ENCODE measurements at regions not wholly inside any gene's neighbourhood (a gene's known extent, or its start where the extent isn't known, plus 50 kb on each side); places are given as distances from the start of the nearest gene placed in this dataset.

DNA sequence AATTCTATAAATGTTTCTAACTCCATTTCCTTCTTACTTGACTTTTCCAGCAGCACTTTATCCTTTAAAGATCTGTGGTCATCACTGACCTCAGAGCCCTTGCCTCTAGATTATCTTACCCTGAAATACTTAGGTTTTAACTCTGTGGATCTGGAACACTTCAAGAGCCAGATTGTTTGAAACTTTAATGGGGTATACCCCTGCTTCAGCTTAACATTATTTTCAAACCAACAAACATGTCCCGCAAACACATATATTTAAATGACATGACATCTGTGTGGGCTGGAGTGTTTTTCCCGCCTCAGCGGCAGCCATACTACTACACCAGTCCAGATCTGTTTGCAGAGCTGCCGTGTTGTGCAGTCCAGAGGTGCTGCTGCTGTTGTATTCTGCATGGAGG is 252.0 kb upstream of the TPM1 start:
- DNase-seq, result no peak

- DNase-seq, result no peak
Measured at GRCh38 chr15:62791694-62792093, 250.9 kb upstream of the TPM1 start.

- DNase-seq, result no peak
Measured at GRCh38 chr15:62792986-62793751, 249.4 kb upstream of the TPM1 start.

- DNase-seq, result no peak
Measured at GRCh38 chr15:62793752-62794144, 248.8 kb upstream of the TPM1 start.

DNA sequence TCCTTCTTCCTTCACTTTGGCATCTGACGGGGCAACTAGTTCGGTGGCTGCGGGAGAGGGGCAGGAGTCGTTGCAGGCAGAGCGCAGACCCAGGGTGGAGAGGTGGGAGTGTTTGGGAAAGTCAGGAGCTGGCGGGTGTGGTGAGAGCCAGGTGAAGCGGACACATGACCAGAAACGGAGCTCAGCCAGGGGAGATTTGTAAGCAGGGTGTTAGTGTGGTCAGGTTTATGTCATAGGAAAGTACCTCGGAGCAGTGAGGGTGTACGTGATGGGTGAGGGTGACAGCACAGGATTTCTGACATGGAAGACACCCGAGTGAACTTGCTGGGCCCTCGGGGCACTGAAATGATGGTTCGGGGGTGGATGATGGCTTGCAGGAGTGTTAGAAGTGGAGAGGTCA is 247.4 kb upstream of the TPM1 start:
- DNase-seq, result no peak

GRCh38 chr15:62795700-62796695 is 246.5 kb upstream of the TPM1 start:
- no peak for DNase-seq

GRCh38 chr15:62797171-62797570 is 245.4 kb upstream of the TPM1 start:
- DNase-seq, result no peak

DNA sequence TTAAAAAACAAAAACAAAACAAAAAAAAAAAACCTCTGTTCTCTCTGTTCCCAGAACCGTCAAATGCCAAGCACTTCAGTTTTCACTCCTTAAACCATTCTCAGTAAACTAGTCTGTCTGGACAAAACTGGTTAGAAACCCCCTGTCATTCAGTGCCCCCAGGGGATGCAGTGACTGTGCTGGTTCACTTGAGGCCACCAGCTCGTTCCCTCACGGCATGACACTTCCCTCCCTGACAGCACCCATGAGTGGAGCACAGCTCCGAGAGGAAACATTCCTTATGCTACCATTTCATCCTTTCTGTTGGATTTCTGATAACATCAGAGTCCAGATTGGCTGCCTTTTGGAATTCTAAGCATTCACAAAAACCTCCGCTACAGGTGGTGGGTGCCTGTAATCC is 244.0 kb upstream of the TPM1 start:
- no peak for DNase-seq

DNA sequence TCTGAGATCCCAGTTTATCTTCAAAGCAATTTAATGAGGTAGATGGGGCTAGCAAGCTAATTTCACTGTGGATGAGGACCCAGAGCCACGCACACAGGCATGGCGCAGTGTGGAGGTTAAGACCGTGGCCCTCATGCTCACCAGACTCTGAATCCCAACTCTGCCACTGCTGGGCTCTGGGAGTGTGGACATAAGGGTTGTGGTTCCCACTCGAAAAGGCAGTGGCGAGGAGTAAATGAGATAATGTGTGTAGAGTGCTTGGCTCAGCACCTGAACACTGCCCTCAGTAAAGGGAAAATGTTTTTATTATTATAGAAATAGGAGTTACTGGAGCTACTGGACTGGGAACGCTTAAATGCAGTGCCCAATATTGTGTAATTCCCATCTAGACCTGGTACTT is 243.5 kb upstream of the TPM1 start:
- DNase-seq, result no peak

- no peak for DNase-seq
Measured at GRCh38 chr15:62799919-62800318, 242.6 kb upstream of the TPM1 start.

DNA sequence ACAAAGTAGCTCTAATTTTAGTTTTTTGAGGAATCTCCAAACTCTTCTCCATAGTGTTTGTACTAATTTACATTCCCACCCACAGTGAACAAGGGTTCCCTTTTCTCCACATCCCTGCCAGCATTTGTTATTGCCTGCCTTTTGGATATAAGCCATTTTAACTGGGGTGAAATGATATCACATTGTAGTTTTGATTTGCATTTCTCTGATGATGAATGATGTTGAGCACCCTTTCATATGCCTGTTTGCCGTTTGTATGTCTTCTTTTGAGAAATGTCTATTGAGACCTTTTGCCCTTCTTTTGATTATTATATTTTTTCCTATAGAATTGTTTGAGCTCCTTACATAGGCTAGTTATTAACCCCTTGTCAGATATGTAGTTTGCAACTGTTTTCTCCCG is 239.9 kb upstream of the TPM1 start:
- DNase-seq, result no peak

- no peak for DNase-seq
Measured at GRCh38 chr15:62803856-62804400, 238.6 kb upstream of the TPM1 start.

DNA sequence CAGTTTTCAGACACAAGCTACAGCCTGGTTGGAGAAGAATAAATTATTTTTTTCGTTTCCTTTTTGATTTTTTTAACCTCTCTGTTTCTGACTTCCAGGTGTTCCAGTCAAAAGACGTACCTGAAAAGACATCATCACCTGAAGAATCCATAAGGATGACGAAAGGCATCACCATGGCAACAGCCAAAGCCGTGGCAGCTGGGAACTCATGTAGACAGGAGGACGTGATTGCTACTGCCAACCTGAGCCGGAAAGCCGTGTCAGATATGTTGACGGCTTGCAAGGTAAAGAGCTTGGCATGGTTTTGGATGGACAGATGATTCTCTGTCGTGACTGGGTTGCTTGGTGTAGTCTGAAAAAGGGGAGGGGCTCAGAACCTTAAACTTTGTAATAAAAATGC is 237.0 kb upstream of the TPM1 start:
- no peak for DNase-seq

DNA sequence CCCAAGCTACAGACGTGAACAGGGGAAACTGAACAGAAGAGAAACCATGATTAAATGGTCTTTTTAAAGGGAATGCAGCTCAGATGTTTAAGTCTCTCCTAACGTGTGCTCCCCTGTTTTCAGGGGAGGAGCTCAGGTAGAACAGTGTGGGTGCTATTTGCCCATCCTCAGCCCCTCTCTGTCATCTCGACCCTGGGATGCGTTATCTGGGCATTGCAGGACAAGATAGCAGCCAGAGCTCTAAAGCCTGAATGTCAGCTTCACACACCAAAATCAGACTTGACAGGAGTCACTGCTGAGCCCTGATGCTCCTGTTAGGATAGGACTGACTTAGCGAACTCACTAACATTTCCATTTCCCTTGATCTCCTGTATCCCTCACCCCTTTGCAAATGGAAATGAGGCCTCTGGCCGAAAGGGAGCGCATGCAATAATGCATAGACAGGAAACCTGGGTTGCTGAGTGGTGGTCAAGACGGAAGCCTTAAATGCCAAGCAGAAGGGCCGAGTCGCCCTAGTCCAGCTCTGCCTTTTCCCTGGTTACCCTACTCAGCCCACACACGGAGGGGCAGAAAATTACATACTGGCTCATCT is 234.9 kb upstream of the TPM1 start:
- no peak for DNase-seq

DNA sequence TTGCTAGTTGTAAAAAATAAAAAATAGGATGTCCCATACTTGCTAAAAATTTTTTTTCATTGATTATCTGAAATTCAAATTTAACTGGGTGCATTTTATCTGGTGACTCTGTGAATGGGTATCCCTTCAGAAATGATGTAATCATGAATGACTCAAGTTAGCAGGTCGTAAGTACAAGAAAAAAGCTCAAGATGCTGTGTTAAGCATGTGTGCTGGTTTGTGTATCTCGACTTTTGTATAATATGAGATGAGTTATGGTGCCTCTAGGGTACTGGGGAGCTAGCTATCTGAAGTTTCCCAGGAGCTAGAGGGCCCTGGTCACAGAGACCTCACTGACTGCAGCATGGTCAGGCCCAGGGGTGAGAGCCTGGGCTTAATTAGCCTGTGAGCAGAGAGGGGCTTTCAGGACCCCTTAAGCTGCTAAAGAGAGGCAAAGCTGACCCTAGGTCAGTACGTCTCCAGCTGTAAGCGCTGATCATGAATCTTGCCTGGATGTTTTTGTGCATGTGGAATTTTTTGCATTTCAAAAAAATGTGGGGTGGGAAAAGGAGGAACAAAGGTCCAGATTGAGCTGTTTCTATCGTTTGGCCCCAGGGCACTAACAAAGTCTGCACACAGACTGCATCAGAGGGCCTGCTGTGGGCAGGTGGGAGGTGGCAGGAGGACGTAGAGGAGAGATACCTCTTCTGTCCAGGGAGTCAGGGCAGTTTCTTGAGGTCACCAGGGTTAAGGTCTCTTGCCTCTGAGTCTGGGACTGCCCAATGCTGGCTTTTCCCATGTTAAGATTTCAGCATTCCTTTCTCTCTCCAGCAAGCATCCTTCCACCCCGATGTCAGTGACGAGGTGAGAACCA is 233.2 kb upstream of the TPM1 start:
- no peak for DNase-seq

GRCh38 chr15:62809968-62810260 is 232.6 kb upstream of the TPM1 start:
- no peak for DNase-seq

- DNase-seq, result no peak
Measured at GRCh38 chr15:62812515-62812835, 230.1 kb upstream of the TPM1 start.

DNA sequence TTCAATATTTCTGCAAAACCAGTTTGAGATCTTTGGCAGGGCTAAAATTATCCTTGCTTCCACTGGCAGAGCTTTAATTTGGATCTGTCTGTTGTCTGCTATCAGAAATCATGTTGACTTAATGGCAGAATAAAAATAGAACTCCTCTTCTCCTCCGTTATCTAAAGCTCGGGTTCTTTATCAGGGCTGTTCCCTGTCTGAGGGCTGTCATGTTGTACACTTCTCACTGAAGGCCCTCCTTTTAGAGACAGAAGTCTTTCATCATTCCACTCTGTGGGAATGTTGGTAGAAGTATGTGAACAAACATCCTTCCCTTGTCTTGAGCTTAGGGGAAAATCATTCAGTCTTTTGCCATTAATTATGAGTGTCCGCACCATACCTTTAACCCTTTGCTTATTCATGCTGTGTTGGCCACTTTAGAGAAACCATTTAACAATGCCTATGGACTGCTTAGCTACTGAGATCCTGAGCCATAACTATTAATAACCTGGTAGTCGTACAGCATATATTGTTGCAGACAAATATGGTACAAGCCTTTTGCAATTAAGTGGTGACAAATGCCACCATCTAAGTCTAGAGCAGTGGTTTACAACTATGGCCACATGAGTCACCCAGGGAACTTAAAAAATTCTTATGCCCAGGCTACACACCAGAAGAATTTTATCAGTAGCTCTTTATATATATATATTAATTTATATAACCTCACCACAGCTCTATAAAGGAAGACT is 226.0 kb upstream of the TPM1 start:
- DNase-seq, result no peak

GRCh38 chr15:62818691-62819090 is 223.9 kb upstream of the TPM1 start:
- DNase-seq, result no peak

- no peak for DNase-seq
Measured at GRCh38 chr15:62821384-62822131, 221.0 kb upstream of the TPM1 start.

DNA sequence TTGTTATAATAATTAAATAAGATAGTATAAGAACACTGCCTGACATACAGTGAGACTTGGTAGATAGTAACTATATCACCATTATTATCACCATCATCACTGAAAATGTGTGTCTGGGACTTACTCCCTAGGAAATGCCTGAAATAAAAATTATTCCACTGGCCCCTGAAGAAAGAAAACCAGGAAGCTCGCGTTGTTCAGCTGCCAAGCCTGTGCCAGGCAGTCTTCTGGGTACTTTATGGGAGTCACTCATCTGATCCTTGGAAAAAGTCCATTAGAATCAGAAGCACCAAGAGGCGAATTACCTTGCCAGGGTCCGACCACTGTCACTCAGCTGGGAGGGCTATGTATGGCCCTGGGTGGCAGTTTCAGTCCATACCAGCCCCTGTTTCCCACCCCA is 220.3 kb upstream of the TPM1 start:
- DNase-seq, result no peak
